ENCODE measurements at regions not wholly inside any gene's neighbourhood (a gene's known extent, or its start where the extent isn't known, plus 50 kb on each side); places are given as distances from the start of the nearest gene placed in this dataset.

DNA sequence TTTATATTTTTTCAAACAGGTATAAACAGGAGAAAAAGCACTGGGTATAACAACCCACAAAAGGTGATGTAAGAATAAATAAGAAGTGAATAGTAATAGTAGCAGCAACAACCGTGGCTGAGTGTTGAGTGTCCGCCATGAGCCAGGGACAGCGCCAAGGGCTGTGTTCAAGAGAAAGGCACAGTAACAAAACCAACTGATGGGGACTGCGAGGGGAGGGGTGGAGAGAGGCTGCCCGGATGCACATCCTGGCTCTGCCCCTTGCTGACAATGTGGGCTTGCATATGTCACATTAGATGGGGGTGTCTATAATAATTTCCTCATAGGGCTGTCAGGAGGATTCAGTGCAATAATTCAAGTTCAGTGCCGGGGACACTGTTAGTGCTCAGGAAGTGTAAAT lies 912.4 kb downstream of the VRK1 start:
- Histone ChIP-seq H3K9ac (ENCODE audit: insufficient read depth, low read depth, low read length) (no peak overlapping the region), H3K27me3 (ENCODE audit: control insufficient read depth in 1 of 2, insufficient read depth in 2 of 2, low read length in 2 of 2) (no peaks in the 10 kb centered on the region), H3K27ac (ENCODE audit: extremely low read length, insufficient read depth, low read length) (no peak overlapping the region), H3K9me3 (ENCODE audit: low read length) (peaks cover 92% of the 10 kb centered on the region), H3K36me3 (replicated peaks in 1 of 2; ENCODE audit: control insufficient read depth in 1 of 2, insufficient read depth in 2 of 2, low read length in 2 of 2) (no peaks in the 10 kb centered on the region), H2AFZ (ENCODE audit: low read length) (no peak overlapping the region), H4K20me1 (ENCODE audit: insufficient read depth, low read length) (no peaks in the 10 kb centered on the region), H3K79me2 (ENCODE audit: insufficient read depth, low read length) (no peaks in the 10 kb centered on the region), H3K4me1 (ENCODE audit: insufficient read depth, low read length) (no peaks in the 10 kb centered on the region), H3K4me3 (replicated peaks in 1 of 3; ENCODE audit: insufficient read depth in 1 of 3, low read depth in 2 of 3, low read length in 3 of 3) (no peak overlapping the region), H3K4me2 (ENCODE audit: low read depth, low read length) (no peak overlapping the region)
- intact Hi-C loops (cut with micrococcal nuclease; ENCODE audit: unreplicated experiment) (no loop called here), in situ Hi-C loops (cut with HindIII; ENCODE audit: extremely low pct_ligation_motif_present, low pct_unique_long_range_greater_than_20kb) (no loop called here)
- POLR2A ChIA-PET: no interaction called here
- FAIRE-seq (no peak), ATAC-seq (no peak), DNase-seq (ENCODE audit: low spot score) (no peak)
- 18% methylated on average over 6 of the region's 6 CpGs for WGBS (ENCODE audit: low lambda C conversion rate)
- TF ChIP-seq ZNF550 (CRISPR knock-in tag; IDR thresholded peaks at IDR 0.05; ENCODE audit: borderline replicate concordance) (no peak), ZNF720 (CRISPR knock-in tag; IDR thresholded peaks at IDR 0.05) (no peak), ZMYM3 (CRISPR knock-in tag; IDR thresholded peaks at IDR 0.05) (no peak), ZC3H4 (CRISPR knock-in tag; IDR thresholded peaks at IDR 0.05; ENCODE audit: borderline replicate concordance) (no peak)
- TF ChIP-seq, protein P1, sequence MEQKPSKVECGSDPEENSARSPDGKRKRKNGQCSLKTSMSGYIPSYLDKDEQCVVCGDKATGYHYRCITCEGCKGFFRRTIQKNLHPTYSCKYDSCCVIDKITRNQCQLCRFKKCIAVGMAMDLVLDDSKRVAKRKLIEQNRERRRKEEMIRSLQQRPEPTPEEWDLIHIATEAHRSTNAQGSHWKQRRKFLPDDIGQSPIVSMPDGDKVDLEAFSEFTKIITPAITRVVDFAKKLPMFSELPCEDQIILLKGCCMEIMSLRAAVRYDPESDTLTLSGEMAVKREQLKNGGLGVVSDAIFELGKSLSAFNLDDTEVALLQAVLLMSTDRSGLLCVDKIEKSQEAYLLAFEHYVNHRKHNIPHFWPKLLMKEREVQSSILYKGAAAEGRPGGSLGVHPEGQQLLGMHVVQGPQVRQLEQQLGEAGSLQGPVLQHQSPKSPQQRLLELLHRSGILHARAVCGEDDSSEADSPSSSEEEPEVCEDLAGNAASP (CRISPR knock-in tag; IDR thresholded peaks at IDR 0.05; ENCODE audit: borderline replicate concordance): no peak
- TF ChIP-seq, protein P2, sequence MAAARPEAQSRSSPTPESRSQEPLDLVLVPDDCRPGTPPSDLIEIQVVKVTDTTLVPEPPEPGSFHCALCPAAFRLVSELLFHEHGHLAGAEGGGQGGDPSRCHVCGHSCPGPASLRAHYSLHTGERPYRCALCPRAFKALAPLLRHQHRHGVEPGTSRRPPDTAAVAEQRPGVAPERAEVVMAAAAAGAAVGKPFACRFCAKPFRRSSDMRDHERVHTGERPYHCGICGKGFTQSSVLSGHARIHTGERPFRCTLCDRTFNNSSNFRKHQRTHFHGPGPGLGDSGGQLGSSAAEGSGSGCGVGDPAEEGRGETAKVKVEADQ (CRISPR knock-in tag; IDR thresholded peaks at IDR 0.05; ENCODE audit: borderline replicate concordance): no peak
- TF ChIP-seq, protein P3, sequence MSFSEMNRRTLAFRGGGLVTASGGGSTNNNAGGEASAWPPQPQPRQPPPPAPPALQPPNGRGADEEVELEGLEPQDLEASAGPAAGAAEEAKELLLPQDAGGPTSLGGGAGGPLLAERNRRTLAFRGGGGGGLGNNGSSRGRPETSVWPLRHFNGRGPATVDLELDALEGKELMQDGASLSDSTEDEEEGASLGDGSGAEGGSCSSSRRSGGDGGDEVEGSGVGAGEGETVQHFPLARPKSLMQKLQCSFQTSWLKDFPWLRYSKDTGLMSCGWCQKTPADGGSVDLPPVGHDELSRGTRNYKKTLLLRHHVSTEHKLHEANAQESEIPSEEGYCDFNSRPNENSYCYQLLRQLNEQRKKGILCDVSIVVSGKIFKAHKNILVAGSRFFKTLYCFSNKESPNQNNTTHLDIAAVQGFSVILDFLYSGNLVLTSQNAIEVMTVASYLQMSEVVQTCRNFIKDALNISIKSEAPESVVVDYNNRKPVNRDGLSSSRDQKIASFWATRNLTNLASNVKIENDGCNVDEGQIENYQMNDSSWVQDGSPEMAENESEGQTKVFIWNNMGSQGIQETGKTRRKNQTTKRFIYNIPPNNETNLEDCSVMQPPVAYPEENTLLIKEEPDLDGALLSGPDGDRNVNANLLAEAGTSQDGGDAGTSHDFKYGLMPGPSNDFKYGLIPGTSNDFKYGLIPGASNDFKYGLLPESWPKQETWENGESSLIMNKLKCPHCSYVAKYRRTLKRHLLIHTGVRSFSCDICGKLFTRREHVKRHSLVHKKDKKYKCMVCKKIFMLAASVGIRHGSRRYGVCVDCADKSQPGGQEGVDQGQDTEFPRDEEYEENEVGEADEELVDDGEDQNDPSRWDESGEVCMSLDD (CRISPR knock-in tag; IDR thresholded peaks at IDR 0.05; ENCODE audit: borderline replicate concordance): no peak
- no TSS peak for BruUV-seq (replicated peaks)
- CTCF ChIA-PET (ENCODE audit: low intra/inter-chr PET ratio, low total read pairs): no interaction called here

Data from HepG2 (cell line).